ENCODE measurements at regions not wholly inside any gene's neighbourhood (a gene's known extent, or its start where the extent isn't known, plus 50 kb on each side); places are given as distances from the start of the nearest gene placed in this dataset.

DNA sequence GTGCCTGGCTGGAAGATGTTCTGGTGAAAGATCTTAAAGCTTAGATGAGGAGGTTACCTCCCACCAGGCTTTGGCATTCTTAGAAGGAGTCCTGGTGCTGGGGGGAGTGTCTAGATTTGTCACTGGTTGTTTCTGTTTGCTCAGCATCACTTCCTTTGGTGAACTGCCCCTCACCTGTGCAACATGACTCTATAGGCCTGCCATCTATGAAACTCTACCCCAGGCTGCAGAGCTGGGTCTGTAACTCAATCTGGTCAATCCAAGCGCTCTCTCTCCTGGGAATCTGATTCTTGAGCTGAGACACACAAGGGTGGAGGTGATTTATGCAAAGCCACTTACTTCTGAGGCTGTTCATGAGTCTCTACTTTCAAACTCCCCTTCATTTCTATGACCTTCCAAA lies 399.4 kb downstream of the NPIPA7 start:
- Histone ChIP-seq H2AFZ (replicated peaks; ENCODE audit: low read length, poor library complexity) (no peak overlapping the region), H2BK15ac (ENCODE audit: low read depth, low read length) (no peak overlapping the region), H3K4me3 (ENCODE audit: insufficient read depth, low read depth, low read length) (no peak overlapping the region), H3K4ac (ENCODE audit: low read depth, low read length) (no peak overlapping the region), H3K14ac (replicated peaks; ENCODE audit: low read depth, low read length) (no peak overlapping the region), H3K27me3 (ENCODE audit: control insufficient read depth, insufficient read depth, low read length) (no peaks in the 10 kb centered on the region), H2AK5ac (ENCODE audit: low read depth, low read length) (no peak overlapping the region), H3K18ac (ENCODE audit: low read depth, low read length) (no peak overlapping the region), H2BK5ac (ENCODE audit: low read depth, low read length, poor library complexity, severe bottlenecking) (no peak overlapping the region), H3K9me3 (ENCODE audit: control insufficient read depth, insufficient read depth, low read length) (peaks cover 9% of the 10 kb centered on the region; the same call in 1 of the 2 replicates), H4K8ac (ENCODE audit: low read depth in 2 of 2, low read length in 2 of 2) (no peak overlapping the region), H3K4me2 (ENCODE audit: low read depth, low read length) (no peak overlapping the region), H2BK20ac (ENCODE audit: low read depth, low read length) (no peak overlapping the region), H3K9me1 (ENCODE audit: insufficient read depth, low read length) (no peaks in the 10 kb centered on the region), H4K20me1 (ENCODE audit: insufficient read depth, low read length) (no peaks in the 10 kb centered on the region), H4K5ac (ENCODE audit: low read depth, low read length) (no peak overlapping the region), H2AK9ac (replicated peaks; ENCODE audit: low read depth, low read length, poor library complexity) (no peak overlapping the region), H3K27ac (ENCODE audit: insufficient read depth, low read length) (no peak overlapping the region), H3K4me1 (ENCODE audit: control insufficient read depth, insufficient read depth, low read length) (no peaks in the 10 kb centered on the region), H3K36me3 (ENCODE audit: control insufficient read depth, insufficient read depth, low read length) (no peaks in the 10 kb centered on the region), H4K91ac (ENCODE audit: insufficient read depth, low read depth, low read length) (no peak overlapping the region), H3K9ac (ENCODE audit: low read depth, low read length) (no peak overlapping the region), H3K56ac (ENCODE audit: extremely low read depth, insufficient read depth, low read length) (no peak overlapping the region), H2BK120ac (ENCODE audit: low read depth, low read length) (no peak overlapping the region), H3K79me1 (ENCODE audit: low read depth in 1 of 2, low read length in 2 of 2) (no peaks in the 10 kb centered on the region), H3K23ac (ENCODE audit: low read depth, low read length) (no peak overlapping the region)
- no CpG with 5 or more reads among the region's 1 CpG for WGBS, 2 experiments (ENCODE audit: extremely low coverage in 2 of 2, insufficient read length in 1 of 2)
- ATAC-seq (ENCODE audit: low read depth) (no peak), DNase-seq (no peak)
- TF ChIP-seq MAZ (IDR thresholded peaks at IDR 0.05; ENCODE audit: borderline replicate concordance, low read depth, low read length) (no peak), BHLHE40 (IDR thresholded peaks at IDR 0.05; ENCODE audit: low read depth, low read length) (no peak), RCOR1 (IDR thresholded peaks at IDR 0.05; ENCODE audit: insufficient replicate concordance, low read length) (no peak), FOS (IDR thresholded peaks at IDR 0.05; ENCODE audit: low read depth, low read length) (no peak), CHD1 (IDR thresholded peaks at IDR 0.05; ENCODE audit: low read depth, low read length) (no peak), CEBPB (IDR thresholded peaks at IDR 0.05; ENCODE audit: low read depth, low read length) (no peak), MXI1 (IDR thresholded peaks at IDR 0.05; ENCODE audit: borderline replicate concordance, low read depth, low read length) (no peak), MAFK (IDR thresholded peaks at IDR 0.05; ENCODE audit: low read depth, low read length) (no peak)
- TF ChIP-seq, protein P1, sequence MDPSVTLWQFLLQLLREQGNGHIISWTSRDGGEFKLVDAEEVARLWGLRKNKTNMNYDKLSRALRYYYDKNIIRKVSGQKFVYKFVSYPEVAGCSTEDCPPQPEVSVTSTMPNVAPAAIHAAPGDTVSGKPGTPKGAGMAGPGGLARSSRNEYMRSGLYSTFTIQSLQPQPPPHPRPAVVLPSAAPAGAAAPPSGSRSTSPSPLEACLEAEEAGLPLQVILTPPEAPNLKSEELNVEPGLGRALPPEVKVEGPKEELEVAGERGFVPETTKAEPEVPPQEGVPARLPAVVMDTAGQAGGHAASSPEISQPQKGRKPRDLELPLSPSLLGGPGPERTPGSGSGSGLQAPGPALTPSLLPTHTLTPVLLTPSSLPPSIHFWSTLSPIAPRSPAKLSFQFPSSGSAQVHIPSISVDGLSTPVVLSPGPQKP (IDR thresholded peaks at IDR 0.05; ENCODE audit: borderline replicate concordance, low read depth, low read length): no peak
- ChIA-PET POLR2A (ENCODE audit: unreplicated experiment) (no interaction called here), CTCF (no interaction called here)
- in situ Hi-C loops (cut with MboI; ENCODE audit: low sequenced_read_pairs) (no loop called here), intact Hi-C loops (cut with micrococcal nuclease) (no loop called here), dilution Hi-C loops (cut with HindIII; ENCODE audit: low sequenced_read_pairs, unreplicated experiment) (no loop called here)
- no TSS peak for BruUV-seq (replicated peaks)
